Activated T-helper 1 cell treated with anti-CD3 and anti-CD28 coated beads, Interleukin-12 subunit alpha, Interleukin-12 subunit beta, Interleukin-2, Interleukin-4 antibody, amounts not matched to agents 30 ng/mL and 10 ng/mL and 1 ng/mL, durations not matched to agents 14 hours and 24 hours and 36 hours (primary cell): ENCODE measurements at regions not wholly inside any gene's neighbourhood (a gene's known extent, or its start where the extent isn't known, plus 50 kb on each side); places are given as distances from the start of the nearest gene placed in this dataset.
"Not testable (repeated sequence)": the region's sequence is repeated elsewhere in the genome, so short reads cannot be mapped to it uniquely, and the experiment has no call there.

Experiments
- DNase-seq: peaks from one replicate; pipeline ENCODE4 v3.0.0; 2021; ENCODE audit warnings: low spot score
- H3K27ac Mint-ChIP-seq: one replicate; pipeline ENCODE4 v1.8.0; 2021; ENCODE audit warnings: mild to moderate bottlenecking, mixed read lengths
- H3K27me3 Mint-ChIP-seq: one replicate; pipeline ENCODE4 v1.8.0; 2022; ENCODE audit warnings: mild to moderate bottlenecking, moderate library complexity, mixed read lengths; ENCODE audit not compliant: insufficient read depth
- H3K36me3 Mint-ChIP-seq: one replicate; pipeline ENCODE4 v1.8.0; 2021; ENCODE audit warnings: low read depth, mixed read lengths
- H3K4me1 Mint-ChIP-seq: one replicate; pipeline ENCODE4 v1.8.0; 2021; ENCODE audit warnings: low read depth, mixed read lengths
- H3K4me3 Mint-ChIP-seq: one replicate; pipeline ENCODE4 v1.8.0; 2021; ENCODE audit warnings: mild to moderate bottlenecking, moderate library complexity, mixed read lengths
- H3K9me3 Mint-ChIP-seq: one replicate; pipeline ENCODE4 v1.8.0; 2021; ENCODE audit warnings: mixed read lengths
- intact Hi-C: fragments of 100-400 bp; cut with micrococcal nuclease; formaldehyde crosslinking; loops from one replicate; pipeline ENCODE4 v1.15.1; 2024

GRCh38 chr1:83208540-83208939 is 790.4 kb downstream of the TTLL7 start:
- H3K4me1 Mint-ChIP-seq, intact Hi-C loops, H3K9me3 Mint-ChIP-seq, H3K4me3 Mint-ChIP-seq, H3K36me3 Mint-ChIP-seq, H3K27ac Mint-ChIP-seq, H3K27me3 Mint-ChIP-seq, DNase-seq: not testable (repeated sequence)

GRCh38 chr1:83194610-83195009 is 804.3 kb downstream of the TTLL7 start:
- H3K36me3 Mint-ChIP-seq, H3K9me3 Mint-ChIP-seq, H3K27ac Mint-ChIP-seq, H3K27me3 Mint-ChIP-seq, DNase-seq, H3K4me1 Mint-ChIP-seq, H3K4me3 Mint-ChIP-seq, intact Hi-C loops: not testable (repeated sequence)

- H3K4me1 Mint-ChIP-seq, H3K27ac Mint-ChIP-seq, H3K4me3 Mint-ChIP-seq, H3K36me3 Mint-ChIP-seq, DNase-seq, intact Hi-C loops, H3K9me3 Mint-ChIP-seq, H3K27me3 Mint-ChIP-seq: not testable (repeated sequence)
Observed at GRCh38 chr1:83182033-83182728, 816.8 kb downstream of the TTLL7 start.

- H3K4me1 Mint-ChIP-seq, intact Hi-C loops, H3K36me3 Mint-ChIP-seq, H3K4me3 Mint-ChIP-seq, H3K27me3 Mint-ChIP-seq, H3K9me3 Mint-ChIP-seq, H3K27ac Mint-ChIP-seq, DNase-seq: not testable (repeated sequence)
Observed at GRCh38 chr1:83180621-83181020, 818.3 kb downstream of the TTLL7 start.

- H3K36me3 Mint-ChIP-seq, DNase-seq, intact Hi-C loops, H3K27ac Mint-ChIP-seq, H3K27me3 Mint-ChIP-seq, H3K9me3 Mint-ChIP-seq, H3K4me3 Mint-ChIP-seq, H3K4me1 Mint-ChIP-seq: not testable (repeated sequence)
Observed at GRCh38 chr1:83167634-83168033, 831.3 kb downstream of the TTLL7 start.

- H3K27ac Mint-ChIP-seq, DNase-seq, H3K4me3 Mint-ChIP-seq, H3K36me3 Mint-ChIP-seq, H3K9me3 Mint-ChIP-seq, intact Hi-C loops, H3K27me3 Mint-ChIP-seq, H3K4me1 Mint-ChIP-seq: not testable (repeated sequence)
Observed at GRCh38 chr1:83163879-83164475, 835.0 kb downstream of the TTLL7 start.

GRCh38 chr1:83158924-83159323 is 840.0 kb downstream of the TTLL7 start:
- H3K4me1 Mint-ChIP-seq, H3K27me3 Mint-ChIP-seq, H3K27ac Mint-ChIP-seq, DNase-seq, intact Hi-C loops, H3K36me3 Mint-ChIP-seq, H3K9me3 Mint-ChIP-seq, H3K4me3 Mint-ChIP-seq: not testable (repeated sequence)

- H3K36me3 Mint-ChIP-seq, H3K4me1 Mint-ChIP-seq, intact Hi-C loops, H3K9me3 Mint-ChIP-seq, DNase-seq, H3K4me3 Mint-ChIP-seq, H3K27ac Mint-ChIP-seq, H3K27me3 Mint-ChIP-seq: not testable (repeated sequence)
Observed at GRCh38 chr1:83154306-83154705, 844.6 kb downstream of the TTLL7 start.

- DNase-seq, H3K9me3 Mint-ChIP-seq, H3K27ac Mint-ChIP-seq, H3K4me1 Mint-ChIP-seq, H3K27me3 Mint-ChIP-seq, H3K36me3 Mint-ChIP-seq, H3K4me3 Mint-ChIP-seq, intact Hi-C loops: not testable (repeated sequence)
Observed at GRCh38 chr1:83151167-83151898, 847.6 kb downstream of the TTLL7 start.

- H3K36me3 Mint-ChIP-seq, H3K27me3 Mint-ChIP-seq, H3K27ac Mint-ChIP-seq, H3K9me3 Mint-ChIP-seq, intact Hi-C loops, DNase-seq, H3K4me3 Mint-ChIP-seq, H3K4me1 Mint-ChIP-seq: not testable (repeated sequence)
Observed at GRCh38 chr1:83150479-83150878, 848.5 kb downstream of the TTLL7 start.

- H3K9me3 Mint-ChIP-seq, DNase-seq, H3K27ac Mint-ChIP-seq, H3K27me3 Mint-ChIP-seq, H3K4me1 Mint-ChIP-seq, intact Hi-C loops, H3K36me3 Mint-ChIP-seq, H3K4me3 Mint-ChIP-seq: not testable (repeated sequence)
Observed at GRCh38 chr1:83145820-83146219, 853.1 kb downstream of the TTLL7 start.

GRCh38 chr1:83142802-83143201 is 856.1 kb downstream of the TTLL7 start:
- H3K36me3 Mint-ChIP-seq, H3K27ac Mint-ChIP-seq, DNase-seq, H3K4me1 Mint-ChIP-seq, H3K9me3 Mint-ChIP-seq, intact Hi-C loops, H3K27me3 Mint-ChIP-seq, H3K4me3 Mint-ChIP-seq: not testable (repeated sequence)

- H3K27ac Mint-ChIP-seq, H3K4me1 Mint-ChIP-seq, intact Hi-C loops, H3K4me3 Mint-ChIP-seq, DNase-seq, H3K36me3 Mint-ChIP-seq, H3K9me3 Mint-ChIP-seq, H3K27me3 Mint-ChIP-seq: not testable (repeated sequence)
Observed at GRCh38 chr1:83135524-83136157, 863.3 kb downstream of the TTLL7 start.
